ENCODE measurements at regions not wholly inside any gene's neighbourhood (a gene's known extent, or its start where the extent isn't known, plus 50 kb on each side); places are given as distances from the start of the nearest gene placed in this dataset.

DNA sequence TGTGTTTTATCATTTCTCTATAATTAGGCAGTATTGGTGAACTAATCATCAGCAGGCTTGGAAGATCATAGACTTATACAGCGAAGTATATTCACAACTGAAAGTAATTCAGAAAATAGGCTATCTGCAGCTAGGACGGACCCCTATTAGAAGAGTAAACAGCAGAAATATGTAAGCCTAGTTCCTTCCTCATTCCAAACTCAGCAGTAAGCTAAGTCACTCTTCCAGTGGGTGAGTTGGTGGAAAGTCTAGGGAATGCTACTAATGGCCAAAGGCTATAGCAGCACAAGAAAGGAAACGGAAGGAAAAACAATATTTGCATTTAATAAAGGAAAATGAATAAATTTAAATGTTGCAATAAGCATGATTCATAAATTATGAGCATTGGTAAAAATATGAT, 918.1 kb upstream of the TMPRSS15 start:
- Histone ChIP-seq H3K27me3 (no peaks in the 10 kb centered on the region), H3K4me1 (no peaks in the 10 kb centered on the region), H3K4me3 (no peak overlapping the region), H3K27ac (replicated peaks in 1 of 4) (no peak overlapping the region), H3K36me3 (no peaks in the 10 kb centered on the region), H3K9me3 (no peaks in the 10 kb centered on the region)
- intact Hi-C loops (cut with DNase I) = no loop called here
- no peak for DNase-seq (ENCODE audit: extremely low spot score)
- whole genome bisulfite sequencing = 76% methylated on average over 3 of the region's 3 CpGs
- TF ChIP-seq EP300 (IDR thresholded peaks at IDR 0.05) = no peak
- TF ChIP-seq POLR2AphosphoS5 (IDR thresholded peaks at IDR 0.05) = no peak
- TF ChIP-seq, protein P1, sequence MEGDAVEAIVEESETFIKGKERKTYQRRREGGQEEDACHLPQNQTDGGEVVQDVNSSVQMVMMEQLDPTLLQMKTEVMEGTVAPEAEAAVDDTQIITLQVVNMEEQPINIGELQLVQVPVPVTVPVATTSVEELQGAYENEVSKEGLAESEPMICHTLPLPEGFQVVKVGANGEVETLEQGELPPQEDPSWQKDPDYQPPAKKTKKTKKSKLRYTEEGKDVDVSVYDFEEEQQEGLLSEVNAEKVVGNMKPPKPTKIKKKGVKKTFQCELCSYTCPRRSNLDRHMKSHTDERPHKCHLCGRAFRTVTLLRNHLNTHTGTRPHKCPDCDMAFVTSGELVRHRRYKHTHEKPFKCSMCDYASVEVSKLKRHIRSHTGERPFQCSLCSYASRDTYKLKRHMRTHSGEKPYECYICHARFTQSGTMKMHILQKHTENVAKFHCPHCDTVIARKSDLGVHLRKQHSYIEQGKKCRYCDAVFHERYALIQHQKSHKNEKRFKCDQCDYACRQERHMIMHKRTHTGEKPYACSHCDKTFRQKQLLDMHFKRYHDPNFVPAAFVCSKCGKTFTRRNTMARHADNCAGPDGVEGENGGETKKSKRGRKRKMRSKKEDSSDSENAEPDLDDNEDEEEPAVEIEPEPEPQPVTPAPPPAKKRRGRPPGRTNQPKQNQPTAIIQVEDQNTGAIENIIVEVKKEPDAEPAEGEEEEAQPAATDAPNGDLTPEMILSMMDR (IDR thresholded peaks at IDR 0.05) = no peak
- no peak for TF ChIP-seq POLR2A (IDR thresholded peaks at IDR 0.05; ENCODE audit: low read depth)

DNA sequence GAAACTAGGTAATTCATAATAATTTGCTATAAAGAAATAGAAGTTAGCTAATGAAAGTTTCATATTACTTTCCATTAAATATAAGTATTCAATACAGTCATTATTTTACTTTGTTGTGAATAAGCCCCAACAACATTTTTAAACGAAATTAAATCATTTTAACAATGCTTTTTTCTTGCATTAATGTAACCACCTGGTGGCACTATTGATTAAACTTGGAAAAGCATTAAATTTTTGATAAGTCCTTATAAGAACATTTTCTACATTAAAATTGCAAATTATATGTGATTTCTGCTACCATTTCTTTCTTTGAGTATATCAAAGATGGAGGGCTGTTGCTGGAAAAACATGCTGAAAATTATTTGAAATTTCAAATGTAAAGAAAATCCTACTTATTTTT, 918.8 kb upstream of the TMPRSS15 start:
- Histone ChIP-seq H3K27ac (replicated peaks in 1 of 4) (no peak overlapping the region), H3K4me1 (no peaks in the 10 kb centered on the region), H3K36me3 (no peaks in the 10 kb centered on the region), H3K9me3 (no peaks in the 10 kb centered on the region), H3K27me3 (no peaks in the 10 kb centered on the region), H3K4me3 (no peak overlapping the region)
- intact Hi-C loops (cut with DNase I) = no loop called here
- no peak for DNase-seq (ENCODE audit: extremely low spot score)
- WGBS = 24% methylated on average over 1 of the region's 1 CpG
- TF ChIP-seq POLR2A (IDR thresholded peaks at IDR 0.05; ENCODE audit: low read depth) (no peak), EP300 (IDR thresholded peaks at IDR 0.05) (no peak), POLR2AphosphoS5 (IDR thresholded peaks at IDR 0.05) (no peak)
- TF ChIP-seq, protein P1 (IDR thresholded peaks at IDR 0.05) = no peak

DNA sequence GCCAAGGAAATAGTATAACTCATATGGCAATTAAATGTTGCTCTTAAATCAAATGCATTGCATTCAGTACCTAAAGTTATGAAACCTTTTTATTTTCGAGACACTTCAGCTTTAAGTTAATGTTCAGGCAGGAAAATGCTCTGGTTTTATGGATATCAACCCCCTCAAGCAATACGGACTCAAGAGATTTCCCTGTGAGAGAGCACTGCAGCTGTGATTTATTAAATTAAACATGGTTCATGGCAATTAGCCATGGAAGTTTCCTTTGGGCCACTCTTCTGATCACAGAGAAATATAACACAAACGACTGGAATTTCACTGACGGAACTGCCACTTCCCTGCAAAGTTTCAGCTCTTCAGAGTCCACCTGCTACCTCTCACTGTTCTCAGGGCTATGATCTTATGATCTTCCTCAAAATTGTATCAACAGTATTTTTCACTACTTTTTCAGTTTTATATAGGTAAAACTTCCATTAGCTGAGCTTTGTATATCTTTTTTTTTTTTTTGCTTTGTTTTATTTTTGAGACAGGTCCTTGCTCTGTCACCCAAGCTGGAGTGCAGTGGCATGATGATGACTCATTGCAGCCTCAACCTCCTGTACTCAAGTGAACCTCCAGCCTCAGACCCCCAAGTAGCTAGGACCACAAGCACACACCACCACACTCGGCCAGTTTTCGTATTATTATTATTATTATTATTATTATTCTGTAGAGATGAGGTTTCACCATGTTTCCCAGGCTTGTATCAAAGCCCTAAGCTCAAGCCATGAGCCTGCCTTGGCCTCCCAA, 923.1 kb upstream of the TMPRSS15 start:
- WGBS = 66% methylated on average over 6 of the region's 6 CpGs
- Histone ChIP-seq H3K27ac (replicated peaks in 1 of 4) (no peak overlapping the region), H3K4me1 (no peaks in the 10 kb centered on the region), H3K4me3 (no peak overlapping the region), H3K27me3 (no peaks in the 10 kb centered on the region), H3K9me3 (no peaks in the 10 kb centered on the region), H3K36me3 (no peaks in the 10 kb centered on the region)
- intact Hi-C loops (cut with DNase I) = no loop called here
- TF ChIP-seq POLR2AphosphoS5 (IDR thresholded peaks at IDR 0.05) = no peak
- TF ChIP-seq, protein P1 (IDR thresholded peaks at IDR 0.05) = no peak
- TF ChIP-seq POLR2A (IDR thresholded peaks at IDR 0.05; ENCODE audit: low read depth) = no peak
- TF ChIP-seq EP300 (IDR thresholded peaks at IDR 0.05) = no peak
- no peak for DNase-seq (ENCODE audit: extremely low spot score)

DNA sequence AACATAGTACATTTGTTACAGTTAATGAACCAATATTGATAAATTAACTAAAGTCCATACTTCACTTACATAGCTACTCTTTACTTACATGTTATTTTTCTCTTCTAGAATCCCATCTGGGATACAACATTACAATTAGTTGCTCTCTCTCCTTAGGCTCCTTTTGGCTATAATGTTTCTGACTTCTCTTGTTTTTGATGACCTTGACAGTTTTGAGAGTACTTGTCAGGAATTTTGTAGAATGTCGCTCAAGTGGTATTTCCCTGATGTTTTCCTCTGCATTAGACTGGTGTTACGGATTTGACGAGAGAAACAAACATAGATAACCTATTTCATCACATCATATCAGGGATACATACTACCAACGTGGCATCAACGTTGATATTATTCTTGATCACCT, 925.4 kb upstream of the TMPRSS15 start:
- TF ChIP-seq EP300 (IDR thresholded peaks at IDR 0.05) (no peak), POLR2A (IDR thresholded peaks at IDR 0.05; ENCODE audit: low read depth) (no peak), POLR2AphosphoS5 (IDR thresholded peaks at IDR 0.05) (no peak)
- TF ChIP-seq, protein P1 (IDR thresholded peaks at IDR 0.05) = no peak
- Histone ChIP-seq H3K27me3 (no peaks in the 10 kb centered on the region), H3K36me3 (no peaks in the 10 kb centered on the region), H3K9me3 (peaks cover 0 to 6% (median 1%) of the 10 kb centered on the region in 4 donors), H3K4me1 (no peaks in the 10 kb centered on the region), H3K4me3 (no peak overlapping the region), H3K27ac (replicated peaks in 1 of 4) (no peak overlapping the region)
- DNase-seq (ENCODE audit: extremely low spot score) = no peak
- WGBS = 76% methylated on average over 5 of the region's 5 CpGs
- intact Hi-C loops (cut with DNase I) = no loop called here

DNA sequence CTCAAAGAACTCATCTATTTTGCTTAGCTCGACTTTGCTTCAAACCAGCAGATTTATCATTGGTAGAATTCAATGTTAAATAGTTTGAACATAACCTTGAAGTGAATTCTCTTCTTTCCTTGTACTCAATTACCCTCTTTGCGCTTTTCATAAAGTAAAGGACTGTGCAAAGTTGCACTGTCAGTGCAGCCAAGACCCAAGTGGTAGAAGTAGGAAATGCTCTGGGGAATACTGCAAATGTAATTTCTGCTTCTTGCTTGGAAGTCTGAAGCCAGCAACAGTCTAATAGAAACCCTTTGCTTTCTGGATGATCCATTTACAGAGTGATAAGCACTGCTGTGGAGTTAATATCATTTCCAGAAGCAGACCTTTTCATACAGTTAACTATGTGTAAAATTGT, 936.7 kb upstream of the TMPRSS15 start:
- TF ChIP-seq POLR2A (IDR thresholded peaks at IDR 0.05; ENCODE audit: low read depth) (no peak), POLR2AphosphoS5 (IDR thresholded peaks at IDR 0.05) (no peak), EP300 (IDR thresholded peaks at IDR 0.05) (no peak)
- TF ChIP-seq, protein P1 (IDR thresholded peaks at IDR 0.05) = no peak
- Histone ChIP-seq H3K36me3 (no peaks in the 10 kb centered on the region), H3K9me3 (no peaks in the 10 kb centered on the region), H3K27me3 (no peaks in the 10 kb centered on the region), H3K27ac (replicated peaks in 1 of 4) (no peak overlapping the region), H3K4me3 (no peak overlapping the region), H3K4me1 (no peaks in the 10 kb centered on the region)
- intact Hi-C loops (cut with DNase I) = no loop called here
- WGBS = 66% methylated on average over 2 of the region's 2 CpGs
- no peak for DNase-seq (ENCODE audit: extremely low spot score)
